A673 (cell line): ENCODE measurements at regions not wholly inside any gene's neighbourhood (a gene's known extent, or its start where the extent isn't known, plus 50 kb on each side); places are given as distances from the start of the nearest gene placed in this dataset.

ENCODE experiments used
- CTCF ChIP-seq: fragments of 300-800, 200-600 bp; sonication (generic); conservative IDR thresholded peaks from 2 replicates; pipeline ENCODE4 v1.5.1; 2017; ENCODE audit warnings: low read depth, mild to moderate bottlenecking, antibody characterized with exemption, low read length, moderate library complexity, mixed read lengths
- EZH2 ChIP-seq: fragments of 200-600 bp; sonication (generic); IDR thresholded peaks from 2 replicates; pipeline ENCODE4 v1.6.1; 2017; ENCODE audit warnings: borderline replicate concordance, low read depth, mild to moderate bottlenecking, mixed read lengths, antibody characterized with exemption, low read length; ENCODE audit not compliant: poor library complexity, severe bottlenecking

GRCh38 chr2:12642332-12642731, 74.4 kb upstream of the TRIB2 start:
- no peak for TF ChIP-seq EZH2
- TF ChIP-seq CTCF, result no peak
